GM12875 (cell line): ENCODE measurements at regions not wholly inside any gene's neighbourhood (a gene's known extent, or its start where the extent isn't known, plus 50 kb on each side); places are given as distances from the start of the nearest gene placed in this dataset.

Source experiments
- H3K4me3 ChIP-seq: one replicate; pipeline ENCODE4 v1.5.1; 2011; ENCODE audit warnings: low read depth, low read length, control low read depth
- CTCF ChIP-seq: IDR thresholded peaks from 2 replicates; pipeline ENCODE4 v1.5.1; 2011; ENCODE audit warnings: low read depth, mild to moderate bottlenecking, control low read depth, inconsistent platforms, low read length, moderate library complexity, borderline replicate concordance; ENCODE audit not compliant: insufficient read depth

GRCh38 chr14:87097015-87097414 is 896.0 kb downstream of the GALC start:
- no peak overlapping the region for H3K4me3 ChIP-seq
- TF ChIP-seq CTCF: no peak

GRCh38 chr14:87094913-87095312 is 898.1 kb downstream of the GALC start:
- TF ChIP-seq CTCF: no peak
- H3K4me3 ChIP-seq: no peak overlapping the region

GRCh38 chr14:87088588-87088987 is 904.4 kb downstream of the GALC start:
- TF ChIP-seq CTCF: no peak
- H3K4me3 ChIP-seq: no peak overlapping the region

GRCh38 chr14:87087881-87088280 is 905.1 kb downstream of the GALC start:
- no peak for TF ChIP-seq CTCF
- H3K4me3 ChIP-seq: no peak overlapping the region

- TF ChIP-seq CTCF: no peak
- no peak overlapping the region for H3K4me3 ChIP-seq
Observed at GRCh38 chr14:87084908-87085307, 908.1 kb downstream of the GALC start.

GRCh38 chr14:87082917-87083316 is 910.1 kb downstream of the GALC start:
- no peak overlapping the region for H3K4me3 ChIP-seq
- TF ChIP-seq CTCF: no peak

- no peak for TF ChIP-seq CTCF
- H3K4me3 ChIP-seq: no peak overlapping the region
Observed at GRCh38 chr14:87081004-87081403, 912.0 kb downstream of the GALC start.
